ENCODE measurements at regions not wholly inside any gene's neighbourhood (a gene's known extent, or its start where the extent isn't known, plus 50 kb on each side); places are given as distances from the start of the nearest gene placed in this dataset.

GRCh38 chr2:88837511-88838160, 146.2 kb downstream of the RPIA start:
- H3K4me3 ChIP-seq: no peak overlapping the region
- no peaks in the 10 kb centered on the region for H3K36me3 ChIP-seq
- no peaks in the 10 kb centered on the region for H3K27me3 ChIP-seq
- H3K9me3 ChIP-seq (ENCODE audit: low read depth): no peaks in the 10 kb centered on the region
- H3K27ac ChIP-seq: no peak overlapping the region
- no peak for TF ChIP-seq CTCF (IDR thresholded peaks at IDR 0.05; ENCODE audit: low read depth, low read length)
- peaks cover 6% of the 10 kb centered on the region for H3K4me1 ChIP-seq (ENCODE audit: low read depth)
- no peak for DNase-seq (ENCODE audit: low read depth in 1 of 2, low spot score in 1 of 2)

- no peaks in the 10 kb centered on the region for H3K27me3 ChIP-seq
- H3K9me3 ChIP-seq (ENCODE audit: low read depth): no peaks in the 10 kb centered on the region
- H3K27ac ChIP-seq: no peak overlapping the region
- no peak for TF ChIP-seq CTCF (IDR thresholded peaks at IDR 0.05; ENCODE audit: low read depth, low read length)
- DNase-seq (ENCODE audit: low read depth in 1 of 2, low spot score in 1 of 2): no peak
- H3K4me3 ChIP-seq: no peak overlapping the region
- no peaks in the 10 kb centered on the region for H3K36me3 ChIP-seq
- H3K4me1 ChIP-seq (ENCODE audit: low read depth): peaks cover 6% of the 10 kb centered on the region
Measured at GRCh38 chr2:88838165-88838635, 146.7 kb downstream of the RPIA start.

GRCh38 chr2:88841224-88841929, 149.9 kb downstream of the RPIA start:
- no peaks in the 10 kb centered on the region for H3K9me3 ChIP-seq (ENCODE audit: low read depth)
- no peak for DNase-seq (ENCODE audit: low read depth in 1 of 2, low spot score in 1 of 2)
- H3K36me3 ChIP-seq: no peaks in the 10 kb centered on the region
- no peak for TF ChIP-seq CTCF (IDR thresholded peaks at IDR 0.05; ENCODE audit: low read depth, low read length)
- no peak overlapping the region for H3K27ac ChIP-seq
- peaks cover 4% of the 10 kb centered on the region for H3K4me1 ChIP-seq (ENCODE audit: low read depth)
- no peaks in the 10 kb centered on the region for H3K27me3 ChIP-seq
- H3K4me3 ChIP-seq: no peak overlapping the region

GRCh38 chr2:88842656-88843460, 151.4 kb downstream of the RPIA start:
- Histone ChIP-seq H3K4me1 (ENCODE audit: low read depth) (no peaks in the 10 kb centered on the region), H3K27ac (no peak overlapping the region), H3K9me3 (ENCODE audit: low read depth) (no peaks in the 10 kb centered on the region), H3K36me3 (no peaks in the 10 kb centered on the region), H3K27me3 (peaks cover 3% of the 10 kb centered on the region), H3K4me3 (no peak overlapping the region)
- TF ChIP-seq CTCF (IDR thresholded peaks at IDR 0.05; ENCODE audit: low read depth, low read length): no peak
- no peak for DNase-seq (ENCODE audit: low read depth in 1 of 2, low spot score in 1 of 2)

- peaks cover 3% of the 10 kb centered on the region for H3K27me3 ChIP-seq
- no peaks in the 10 kb centered on the region for H3K9me3 ChIP-seq (ENCODE audit: low read depth)
- no peak overlapping the region for H3K4me3 ChIP-seq
- no peak overlapping the region for H3K27ac ChIP-seq
- TF ChIP-seq CTCF (IDR thresholded peaks at IDR 0.05; ENCODE audit: low read depth, low read length): no peak
- H3K4me1 ChIP-seq (ENCODE audit: low read depth): no peaks in the 10 kb centered on the region
- no peak for DNase-seq (ENCODE audit: low read depth in 1 of 2, low spot score in 1 of 2)
- no peaks in the 10 kb centered on the region for H3K36me3 ChIP-seq
Measured at GRCh38 chr2:88843651-88844050, 152.2 kb downstream of the RPIA start.
